OCI-M1 (cell line): ENCODE measurements at regions not wholly inside any gene's neighbourhood (a gene's known extent, or its start where the extent isn't known, plus 50 kb on each side); places are given as distances from the start of the nearest gene placed in this dataset.

Source experiments
- DNase-seq: peaks from one replicate; lab custom pipeline; 2025; lab: John Stamatoyannopoulos, UW

- DNase-seq: no peak
Measured at GRCh38 chr4:126772662-126773061, 860.1 kb upstream of the INTU start.

- DNase-seq: peak; percentile 32
Measured at GRCh38 chr4:126775485-126776106, 857.2 kb upstream of the INTU start.

- peak; percentile 41 for DNase-seq
Measured at GRCh38 chr4:126776361-126776760, 856.4 kb upstream of the INTU start.

- DNase-seq: no peak
Measured at GRCh38 chr4:126777649-126778048, 855.1 kb upstream of the INTU start.

GRCh38 chr4:126778348-126778747, 854.4 kb upstream of the INTU start:
- DNase-seq: no peak

- DNase-seq: no peak
Measured at GRCh38 chr4:126779001-126779400, 853.8 kb upstream of the INTU start.

GRCh38 chr4:126779436-126780166, 853.2 kb upstream of the INTU start:
- DNase-seq: no peak

- no peak for DNase-seq
Measured at GRCh38 chr4:126783191-126783590, 849.6 kb upstream of the INTU start.

- no peak for DNase-seq
Measured at GRCh38 chr4:126784966-126785580, 847.7 kb upstream of the INTU start.

GRCh38 chr4:126790633-126791032, 842.1 kb upstream of the INTU start:
- DNase-seq: peak; percentile 42

GRCh38 chr4:126794363-126794762, 838.4 kb upstream of the INTU start:
- no peak for DNase-seq

GRCh38 chr4:126798214-126798613, 834.5 kb upstream of the INTU start:
- DNase-seq: no peak

- no peak for DNase-seq
Measured at GRCh38 chr4:126799416-126799815, 833.3 kb upstream of the INTU start.

GRCh38 chr4:126799971-126800574, 832.7 kb upstream of the INTU start:
- DNase-seq: peak; percentile 20

GRCh38 chr4:126800575-126801141, 832.1 kb upstream of the INTU start:
- no peak for DNase-seq

GRCh38 chr4:126807132-126807531, 825.6 kb upstream of the INTU start:
- DNase-seq: no peak

GRCh38 chr4:126812076-126812475, 820.7 kb upstream of the INTU start:
- DNase-seq: no peak

GRCh38 chr4:126820631-126821030, 812.1 kb upstream of the INTU start:
- DNase-seq: no peak

- no peak for DNase-seq
Measured at GRCh38 chr4:126821152-126821551, 811.6 kb upstream of the INTU start.

GRCh38 chr4:126825083-126825482, 807.7 kb upstream of the INTU start:
- DNase-seq: no peak

- no peak for DNase-seq
Measured at GRCh38 chr4:126827669-126828068, 805.1 kb upstream of the INTU start.

GRCh38 chr4:126834854-126835253, 797.9 kb upstream of the INTU start:
- DNase-seq: no peak
